Adrenal gland (tissue), 5 donors: ENCODE measurements at regions not wholly inside any gene's neighbourhood (a gene's known extent, or its start where the extent isn't known, plus 50 kb on each side); places are given as distances from the start of the nearest gene placed in this dataset.

Experiments
- POLR2A ChIP-seq, 2 donors: fragments of 450-650 bp; IDR thresholded peaks; one replicate each; pipeline ENCODE4 v1.6.1; 2017; ENCODE audit warnings: antibody characterized with exemption in 2 of 2, mild to moderate bottlenecking in 2 of 2, moderate library complexity in 1 of 2
- TF ChIP-seq, protein P1 (sequence below), 6 experiments: fragments of 450-650 bp in 4 of 6; fragments of 200-600 bp in 2 of 6; sonication (generic) in 1 of 6; IDR thresholded peaks; 1 replicate in 5 of 6; 2 replicates in 1 of 6; pipeline versions ENCODE4 v1.5.1 to v1.8.0; 2016 to 2021; ENCODE audit warnings: antibody characterized with exemption in 6 of 6, mild to moderate bottlenecking in 2 of 6, moderate library complexity in 1 of 6
- donor health status: DM: no; HTN: no; CAD: no.

DNA sequence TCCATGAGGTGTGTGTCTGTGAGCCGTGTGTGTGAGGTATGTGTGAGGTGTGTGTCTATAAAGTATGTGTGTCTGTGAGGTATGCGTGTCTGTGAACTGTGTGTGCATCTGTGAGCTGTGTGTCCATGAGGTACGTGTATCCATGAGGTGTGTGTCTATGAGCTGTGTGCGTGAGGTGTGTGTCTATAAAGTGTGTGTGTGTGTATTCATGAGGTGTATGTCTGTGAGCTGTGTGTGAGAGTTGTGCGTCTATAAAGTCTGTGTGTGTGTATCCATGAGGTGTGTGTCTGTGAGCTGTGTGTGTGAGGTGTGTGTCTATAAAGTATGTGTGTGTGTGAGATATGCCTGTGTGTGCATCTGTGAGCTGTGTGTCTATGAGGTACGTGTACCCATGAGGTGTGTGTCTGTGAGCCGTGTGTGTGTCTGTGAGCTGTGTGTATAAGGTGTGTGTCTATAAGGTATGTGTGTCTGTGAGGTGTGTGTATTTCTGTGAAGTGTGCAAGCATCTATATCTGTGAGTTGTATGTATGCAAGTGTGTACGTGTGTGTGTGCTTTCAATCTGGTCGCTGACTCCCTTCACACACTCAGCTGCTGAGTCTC is 91.9 kb upstream of the FOXP4 start:
- TF ChIP-seq, protein P1, sequence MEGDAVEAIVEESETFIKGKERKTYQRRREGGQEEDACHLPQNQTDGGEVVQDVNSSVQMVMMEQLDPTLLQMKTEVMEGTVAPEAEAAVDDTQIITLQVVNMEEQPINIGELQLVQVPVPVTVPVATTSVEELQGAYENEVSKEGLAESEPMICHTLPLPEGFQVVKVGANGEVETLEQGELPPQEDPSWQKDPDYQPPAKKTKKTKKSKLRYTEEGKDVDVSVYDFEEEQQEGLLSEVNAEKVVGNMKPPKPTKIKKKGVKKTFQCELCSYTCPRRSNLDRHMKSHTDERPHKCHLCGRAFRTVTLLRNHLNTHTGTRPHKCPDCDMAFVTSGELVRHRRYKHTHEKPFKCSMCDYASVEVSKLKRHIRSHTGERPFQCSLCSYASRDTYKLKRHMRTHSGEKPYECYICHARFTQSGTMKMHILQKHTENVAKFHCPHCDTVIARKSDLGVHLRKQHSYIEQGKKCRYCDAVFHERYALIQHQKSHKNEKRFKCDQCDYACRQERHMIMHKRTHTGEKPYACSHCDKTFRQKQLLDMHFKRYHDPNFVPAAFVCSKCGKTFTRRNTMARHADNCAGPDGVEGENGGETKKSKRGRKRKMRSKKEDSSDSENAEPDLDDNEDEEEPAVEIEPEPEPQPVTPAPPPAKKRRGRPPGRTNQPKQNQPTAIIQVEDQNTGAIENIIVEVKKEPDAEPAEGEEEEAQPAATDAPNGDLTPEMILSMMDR (IDR thresholded peaks at IDR 0.05), result no peak
- no peak for TF ChIP-seq POLR2A (IDR thresholded peaks at IDR 0.05)
